ENCODE measurements at regions not wholly inside any gene's neighbourhood (a gene's known extent, or its start where the extent isn't known, plus 50 kb on each side); places are given as distances from the start of the nearest gene placed in this dataset.

DNA sequence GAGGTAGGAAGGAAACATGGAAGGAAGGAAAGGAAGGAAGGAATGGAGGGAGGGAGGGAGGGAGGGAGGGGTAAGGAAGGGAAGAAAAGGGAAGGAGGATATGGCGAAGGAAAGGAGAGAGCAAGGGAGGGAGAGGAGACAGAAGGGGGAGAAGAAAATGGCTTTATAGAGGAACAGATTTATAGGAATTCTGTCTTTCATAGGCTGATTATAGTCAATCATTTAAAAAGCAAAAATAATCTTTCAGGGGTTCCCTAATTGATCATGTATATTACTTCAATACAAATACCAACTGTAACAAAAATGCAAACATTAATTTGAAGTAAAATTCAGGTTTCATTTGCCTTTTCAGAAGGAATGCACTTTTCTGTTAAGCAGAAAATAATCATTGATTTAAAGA, 519.1 kb downstream of the MDFIC start:
- no peak for TF ChIP-seq CTCF (IDR thresholded peaks at IDR 0.05; ENCODE audit: low read depth, low read length, poor library complexity, severe bottlenecking)
- TF ChIP-seq EZH2phosphoT487 (IDR thresholded peaks at IDR 0.05; ENCODE audit: borderline replicate concordance, low read length): no peak
